ENCODE measurements at regions not wholly inside any gene's neighbourhood (a gene's known extent, or its start where the extent isn't known, plus 50 kb on each side); places are given as distances from the start of the nearest gene placed in this dataset.

DNA sequence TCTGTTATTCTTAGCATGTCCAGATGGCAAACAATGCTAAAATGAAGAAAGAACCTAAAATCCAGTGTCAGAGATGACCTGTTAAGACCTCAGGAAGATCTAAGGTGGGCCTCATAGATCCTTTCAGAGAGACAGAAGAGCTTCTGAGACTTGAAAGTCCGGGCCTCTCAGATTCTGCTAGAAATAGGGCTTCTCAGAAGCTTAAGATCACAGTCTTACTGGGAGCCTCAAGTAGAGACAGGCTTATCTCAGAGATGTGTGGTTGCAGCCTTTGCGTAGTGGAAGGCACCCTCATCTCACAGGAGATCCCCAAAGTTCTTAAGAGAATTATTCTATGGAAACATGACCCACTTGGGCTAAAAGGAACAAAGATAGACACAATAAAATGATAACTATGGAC, 642.8 kb downstream of the TNS3 start:
- no peak overlapping the region for H3K27ac Mint-ChIP-seq
- H3K4me3 Mint-ChIP-seq = no peak overlapping the region
- DNase-seq (ENCODE audit: low spot score) = no peak
- H3K9me3 Mint-ChIP-seq = no peaks in the 10 kb centered on the region
- no peaks in the 10 kb centered on the region for H3K27me3 Mint-ChIP-seq (ENCODE audit: insufficient read depth)
- intact Hi-C loops (cut with micrococcal nuclease) = no loop called here
- H3K36me3 Mint-ChIP-seq (ENCODE audit: low read depth) = no peaks in the 10 kb centered on the region
- no peaks in the 10 kb centered on the region for H3K4me1 Mint-ChIP-seq (ENCODE audit: low read depth)

DNA sequence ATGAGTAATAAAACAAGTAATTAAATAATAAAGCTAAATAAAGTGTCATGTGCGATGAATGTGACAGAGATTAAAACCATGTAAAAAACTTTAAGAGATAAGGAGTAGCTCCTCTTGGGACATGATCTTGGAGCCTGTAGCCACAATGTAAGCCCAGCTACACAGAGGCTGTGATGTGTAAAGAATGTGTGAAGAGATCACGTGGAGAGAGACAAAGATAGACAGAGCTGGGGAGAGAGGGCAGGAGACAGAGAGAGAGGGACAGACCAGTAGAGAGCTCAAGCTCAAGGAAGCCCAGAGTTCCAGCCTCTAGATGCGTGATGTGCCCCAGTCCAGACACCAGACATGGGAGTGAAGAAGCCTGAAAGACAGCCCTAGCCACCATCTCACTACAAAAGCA, 644.1 kb downstream of the TNS3 start:
- Mint-ChIP-seq H3K4me1 (ENCODE audit: low read depth) (no peaks in the 10 kb centered on the region), H3K36me3 (ENCODE audit: low read depth) (no peaks in the 10 kb centered on the region), H3K27me3 (ENCODE audit: insufficient read depth) (no peaks in the 10 kb centered on the region), H3K4me3 (no peak overlapping the region), H3K9me3 (no peaks in the 10 kb centered on the region), H3K27ac (no peak overlapping the region)
- intact Hi-C loops (cut with micrococcal nuclease) = no loop called here
- DNase-seq (ENCODE audit: low spot score) = no peak

DNA sequence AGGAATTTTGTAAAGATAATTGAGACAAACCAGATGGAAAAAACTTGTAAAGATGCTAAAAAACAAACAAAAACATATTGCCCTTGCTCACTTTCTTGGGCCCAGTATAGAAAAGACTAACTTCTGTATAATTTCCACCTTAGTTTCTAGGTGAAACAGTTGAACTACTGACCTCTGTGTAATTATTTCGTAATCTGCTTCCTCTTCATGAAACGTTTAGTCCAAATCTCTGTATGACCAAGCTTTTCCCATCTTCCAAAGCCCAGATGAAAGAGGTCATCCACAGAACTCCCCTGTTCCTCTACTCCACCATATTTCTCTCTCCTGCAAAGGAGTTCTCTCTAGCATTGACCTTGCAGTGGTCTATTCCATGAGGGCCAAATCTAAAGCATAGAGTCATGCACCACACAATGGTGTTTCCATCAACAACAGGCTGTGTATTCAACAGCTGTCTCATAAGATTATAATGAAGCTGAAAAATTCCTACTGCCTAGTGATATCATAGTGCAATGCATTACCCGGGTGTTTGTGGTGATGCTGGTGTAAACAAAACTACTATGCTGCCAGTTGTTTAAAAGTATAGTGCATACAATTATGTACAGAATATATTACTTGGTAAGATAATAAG, 647.6 kb downstream of the TNS3 start:
- H3K9me3 Mint-ChIP-seq = no peaks in the 10 kb centered on the region
- no peaks in the 10 kb centered on the region for H3K36me3 Mint-ChIP-seq (ENCODE audit: low read depth)
- DNase-seq (ENCODE audit: low spot score) = no peak
- H3K27me3 Mint-ChIP-seq (ENCODE audit: insufficient read depth) = no peaks in the 10 kb centered on the region
- no peak overlapping the region for H3K27ac Mint-ChIP-seq
- no peak overlapping the region for H3K4me3 Mint-ChIP-seq
- no peaks in the 10 kb centered on the region for H3K4me1 Mint-ChIP-seq (ENCODE audit: low read depth)
- intact Hi-C loops (cut with micrococcal nuclease) = no loop called here

DNA sequence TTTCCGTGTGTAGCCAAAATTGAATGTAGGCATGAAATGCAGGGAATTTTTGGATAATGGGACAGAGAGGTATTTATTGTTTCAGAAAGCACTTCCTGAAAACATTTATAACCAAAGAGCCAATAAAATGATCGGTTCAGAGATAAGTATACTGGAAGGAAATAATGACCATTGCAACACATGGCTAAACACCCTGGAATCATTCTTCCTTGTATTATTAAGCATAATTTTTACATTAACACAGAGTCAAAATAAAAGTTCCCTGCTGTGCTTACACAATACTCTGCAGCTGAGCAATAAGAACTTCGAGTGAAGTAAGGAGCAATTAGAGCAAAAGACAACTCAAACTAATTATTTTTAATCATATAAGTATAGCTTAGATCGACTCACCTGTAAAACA, 648.3 kb downstream of the TNS3 start:
- H3K27me3 Mint-ChIP-seq (ENCODE audit: insufficient read depth) = no peaks in the 10 kb centered on the region
- H3K4me3 Mint-ChIP-seq = no peak overlapping the region
- no peak overlapping the region for H3K27ac Mint-ChIP-seq
- no peaks in the 10 kb centered on the region for H3K4me1 Mint-ChIP-seq (ENCODE audit: low read depth)
- intact Hi-C loops (cut with micrococcal nuclease) = no loop called here
- no peak for DNase-seq (ENCODE audit: low spot score)
- H3K36me3 Mint-ChIP-seq (ENCODE audit: low read depth) = no peaks in the 10 kb centered on the region
- no peaks in the 10 kb centered on the region for H3K9me3 Mint-ChIP-seq

DNA sequence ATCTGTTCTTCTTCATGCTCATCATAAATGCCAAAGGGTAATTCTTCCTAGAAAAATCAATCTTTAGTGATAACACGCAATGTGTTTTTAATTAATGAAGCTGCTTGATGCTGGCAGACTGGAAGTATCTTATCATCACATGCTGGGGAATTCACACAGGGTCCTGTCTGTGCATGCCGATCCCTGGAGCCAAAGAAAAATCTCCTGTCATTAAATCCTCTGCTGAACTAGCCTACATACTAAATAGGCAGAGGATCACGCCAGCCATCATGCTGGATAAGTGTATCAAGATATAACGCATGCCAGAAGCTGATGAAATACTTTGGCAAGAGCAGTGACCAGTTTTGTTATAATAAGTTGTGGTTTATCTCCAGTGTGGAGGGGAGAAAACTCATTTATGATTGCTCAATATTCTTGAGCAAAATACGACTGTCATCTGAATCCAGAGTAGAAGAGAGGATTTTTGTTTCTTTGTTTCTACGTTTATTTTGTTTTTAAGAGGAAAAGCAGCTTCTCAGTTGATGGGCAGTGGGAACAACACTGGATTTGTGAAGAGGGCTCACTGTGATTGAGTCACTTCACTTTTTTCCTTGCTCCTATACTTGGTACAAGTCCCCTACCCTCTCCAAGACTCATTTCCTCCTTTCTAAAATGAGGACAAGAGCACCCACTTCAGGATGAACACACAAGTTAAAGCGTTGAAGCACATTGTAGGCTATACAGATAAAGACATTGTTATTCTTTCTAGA, 649.1 kb downstream of the TNS3 start:
- H3K27me3 Mint-ChIP-seq (ENCODE audit: insufficient read depth) = no peaks in the 10 kb centered on the region
- H3K4me1 Mint-ChIP-seq (ENCODE audit: low read depth) = no peaks in the 10 kb centered on the region
- DNase-seq (ENCODE audit: low spot score) = no peak
- H3K9me3 Mint-ChIP-seq = no peaks in the 10 kb centered on the region
- H3K27ac Mint-ChIP-seq = no peak overlapping the region
- H3K36me3 Mint-ChIP-seq (ENCODE audit: low read depth) = no peaks in the 10 kb centered on the region
- intact Hi-C loops (cut with micrococcal nuclease) = no loop called here
- no peak overlapping the region for H3K4me3 Mint-ChIP-seq

DNA sequence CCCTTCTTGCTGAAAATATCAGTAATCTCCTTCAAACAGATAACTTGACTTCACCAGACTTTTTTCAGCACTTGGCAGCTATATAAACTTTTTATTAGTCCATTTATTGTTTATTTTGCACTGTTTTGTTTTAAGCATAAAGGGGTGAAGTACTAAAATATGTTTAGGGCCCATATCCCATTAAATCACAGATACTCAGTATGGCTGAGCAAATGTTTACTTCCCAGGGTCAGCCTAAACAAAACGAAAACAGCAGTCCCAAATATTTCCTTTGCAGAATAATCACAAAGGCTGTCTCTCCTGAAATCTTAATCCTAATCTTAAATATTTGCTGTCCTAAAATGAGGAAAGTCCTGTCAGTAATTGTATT, 649.6 kb downstream of the TNS3 start:
- no peak overlapping the region for H3K27ac Mint-ChIP-seq
- no peaks in the 10 kb centered on the region for H3K4me1 Mint-ChIP-seq (ENCODE audit: low read depth)

DNA sequence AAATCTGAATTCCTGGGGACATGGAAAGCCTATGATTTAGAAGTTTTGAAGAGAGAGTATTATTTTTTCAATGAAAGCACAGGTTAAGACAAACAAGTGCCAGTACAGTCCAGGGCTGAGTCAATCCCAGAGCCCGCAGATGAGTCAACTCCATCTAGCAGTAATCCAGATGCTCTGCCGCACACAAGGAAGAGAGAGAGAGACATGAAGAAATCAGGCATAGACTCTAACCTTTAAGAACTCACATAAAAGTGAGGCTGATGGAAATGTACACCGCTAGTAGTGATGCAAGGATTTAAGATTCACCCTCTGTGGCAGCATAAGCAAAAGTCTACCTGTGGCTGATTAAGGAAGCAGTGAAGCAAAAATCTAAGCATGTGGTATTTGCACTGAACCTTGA, 651.5 kb downstream of the TNS3 start:
- intact Hi-C loops (cut with micrococcal nuclease) = no loop called here
- no peak for DNase-seq (ENCODE audit: low spot score)

More for the DNA sequence above, 649.6 kb downstream of the TNS3 start:
- Mint-ChIP-seq H3K4me3 (no peak overlapping the region), H3K9me3 (no peaks in the 10 kb centered on the region), H3K27me3 (ENCODE audit: insufficient read depth) (no peaks in the 10 kb centered on the region), H3K36me3 (ENCODE audit: low read depth) (no peaks in the 10 kb centered on the region)
- no peak for DNase-seq (ENCODE audit: low spot score)
- intact Hi-C loops (cut with micrococcal nuclease) = no loop called here

DNA sequence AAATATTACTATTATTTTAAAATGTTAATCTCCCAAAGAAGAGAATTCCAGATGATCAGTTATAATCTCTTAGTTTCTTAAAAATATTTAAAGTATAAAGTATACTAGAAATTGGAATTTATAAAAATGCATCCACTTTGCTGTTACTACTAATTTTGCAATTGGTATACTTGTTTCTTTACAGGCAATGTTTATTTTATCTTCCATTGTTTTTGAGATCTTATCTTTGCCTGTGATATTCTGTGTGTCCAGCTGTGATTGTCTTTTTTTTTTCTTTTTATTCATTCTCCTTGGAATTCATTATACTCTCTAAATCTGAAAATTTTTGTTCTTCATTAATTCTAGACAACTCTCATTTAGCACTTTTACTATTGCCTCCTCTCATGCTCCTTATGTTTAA, 652.6 kb downstream of the TNS3 start:
- no peaks in the 10 kb centered on the region for H3K36me3 Mint-ChIP-seq (ENCODE audit: low read depth)
- intact Hi-C loops (cut with micrococcal nuclease) = no loop called here

More for the DNA sequence above, 651.5 kb downstream of the TNS3 start:
- no peaks in the 10 kb centered on the region for H3K27me3 Mint-ChIP-seq (ENCODE audit: insufficient read depth)
- no peaks in the 10 kb centered on the region for H3K36me3 Mint-ChIP-seq (ENCODE audit: low read depth)
- H3K4me1 Mint-ChIP-seq (ENCODE audit: low read depth) = no peaks in the 10 kb centered on the region
- no peak overlapping the region for H3K27ac Mint-ChIP-seq
- no peaks in the 10 kb centered on the region for H3K9me3 Mint-ChIP-seq
- no peak overlapping the region for H3K4me3 Mint-ChIP-seq

DNA sequence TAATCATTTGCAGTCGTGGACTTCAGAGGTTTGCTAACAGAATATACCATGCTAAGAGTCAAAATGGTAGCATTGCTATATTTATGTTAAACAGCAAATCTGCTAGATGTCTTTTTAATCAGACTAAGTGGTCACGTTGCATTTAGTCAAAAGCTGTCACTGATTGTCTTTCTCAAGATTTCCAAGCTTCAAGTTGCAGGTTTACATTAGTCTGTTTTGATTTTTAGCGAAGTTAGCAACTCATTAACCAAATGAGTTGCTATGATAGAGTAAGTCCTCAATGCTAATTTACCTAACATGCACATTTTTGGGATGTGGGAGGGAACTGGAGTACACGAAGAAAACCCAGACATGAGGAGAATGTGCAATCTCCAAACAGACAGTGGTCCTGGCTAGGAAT, 653.2 kb downstream of the TNS3 start:
- no peak overlapping the region for H3K4me3 Mint-ChIP-seq

More for the DNA sequence above, 652.6 kb downstream of the TNS3 start:
- no peaks in the 10 kb centered on the region for H3K9me3 Mint-ChIP-seq
- no peaks in the 10 kb centered on the region for H3K4me1 Mint-ChIP-seq (ENCODE audit: low read depth)
- DNase-seq (ENCODE audit: low spot score) = no peak
- no peaks in the 10 kb centered on the region for H3K27me3 Mint-ChIP-seq (ENCODE audit: insufficient read depth)
- no peak overlapping the region for H3K4me3 Mint-ChIP-seq
- H3K27ac Mint-ChIP-seq = no peak overlapping the region

DNA sequence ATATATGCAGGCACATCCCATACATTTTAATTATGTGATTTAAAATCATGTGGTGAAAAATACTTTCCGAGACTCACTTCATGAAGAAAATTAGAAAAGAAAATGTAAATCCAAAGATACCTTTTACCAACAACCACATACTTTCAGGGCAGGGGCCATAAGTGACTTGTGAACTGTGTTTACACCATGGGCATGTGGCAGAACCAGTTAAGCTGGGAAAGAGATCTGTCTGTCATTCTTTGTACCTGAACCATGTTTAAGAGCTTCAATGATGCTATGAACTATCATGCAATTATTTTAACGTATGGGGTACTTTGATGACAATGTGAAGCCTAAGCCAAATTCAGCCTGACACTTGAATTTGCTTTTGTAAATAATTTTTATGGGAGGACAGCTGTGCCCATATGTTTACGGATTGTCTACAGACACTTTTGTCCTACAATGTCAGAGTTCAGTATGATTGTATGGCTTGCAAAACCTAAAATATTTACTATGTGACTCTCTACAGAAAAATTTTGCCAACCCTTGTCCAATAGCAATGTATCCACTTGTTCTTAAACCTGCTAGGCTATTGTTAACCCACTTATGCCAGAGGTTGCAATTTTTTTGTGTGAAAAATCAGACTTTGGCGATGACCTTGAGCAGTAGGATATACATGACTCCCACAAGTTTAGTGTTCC, 654.6 kb downstream of the TNS3 start:
- Mint-ChIP-seq H3K27me3 (ENCODE audit: insufficient read depth) (no peaks in the 10 kb centered on the region), H3K4me1 (ENCODE audit: low read depth) (no peaks in the 10 kb centered on the region), H3K36me3 (ENCODE audit: low read depth) (no peaks in the 10 kb centered on the region), H3K27ac (no peak overlapping the region), H3K9me3 (no peaks in the 10 kb centered on the region), H3K4me3 (no peak overlapping the region)
- intact Hi-C loops (cut with micrococcal nuclease) = no loop called here
- no peak for DNase-seq (ENCODE audit: low spot score)

More for the DNA sequence above, 653.2 kb downstream of the TNS3 start:
- Mint-ChIP-seq H3K9me3 (no peaks in the 10 kb centered on the region), H3K27me3 (ENCODE audit: insufficient read depth) (no peaks in the 10 kb centered on the region), H3K27ac (no peak overlapping the region), H3K36me3 (ENCODE audit: low read depth) (no peaks in the 10 kb centered on the region), H3K4me1 (ENCODE audit: low read depth) (no peaks in the 10 kb centered on the region)
- intact Hi-C loops (cut with micrococcal nuclease) = no loop called here
- no peak for DNase-seq (ENCODE audit: low spot score)

DNA sequence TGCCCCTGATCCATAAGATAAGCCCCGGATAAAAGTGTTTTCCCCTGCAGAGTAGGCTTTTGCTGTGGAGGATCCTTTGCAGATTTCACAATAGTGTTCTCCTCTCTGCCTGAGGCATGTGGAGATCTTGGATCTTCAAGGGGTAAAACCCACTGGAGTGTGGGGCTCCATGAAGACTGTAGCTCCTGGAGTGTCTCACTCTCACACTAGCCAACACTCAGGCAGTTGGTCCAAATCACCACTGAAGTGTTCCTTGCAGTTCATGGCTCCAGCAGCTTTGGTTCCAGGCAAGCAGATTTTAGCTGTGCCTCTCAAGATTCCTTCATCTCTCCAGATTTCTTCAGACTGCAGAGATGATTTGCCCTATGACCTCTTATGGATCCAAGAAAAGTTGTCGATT, 665.3 kb downstream of the TNS3 start:
- Mint-ChIP-seq H3K27ac (no peak overlapping the region), H3K4me1 (ENCODE audit: low read depth) (no peaks in the 10 kb centered on the region), H3K9me3 (peaks cover 6% of the 10 kb centered on the region), H3K4me3 (no peak overlapping the region), H3K36me3 (ENCODE audit: low read depth) (no peaks in the 10 kb centered on the region), H3K27me3 (ENCODE audit: insufficient read depth) (no peaks in the 10 kb centered on the region)
- intact Hi-C loops (cut with micrococcal nuclease) = no loop called here
- DNase-seq (ENCODE audit: low spot score) = no peak

DNA sequence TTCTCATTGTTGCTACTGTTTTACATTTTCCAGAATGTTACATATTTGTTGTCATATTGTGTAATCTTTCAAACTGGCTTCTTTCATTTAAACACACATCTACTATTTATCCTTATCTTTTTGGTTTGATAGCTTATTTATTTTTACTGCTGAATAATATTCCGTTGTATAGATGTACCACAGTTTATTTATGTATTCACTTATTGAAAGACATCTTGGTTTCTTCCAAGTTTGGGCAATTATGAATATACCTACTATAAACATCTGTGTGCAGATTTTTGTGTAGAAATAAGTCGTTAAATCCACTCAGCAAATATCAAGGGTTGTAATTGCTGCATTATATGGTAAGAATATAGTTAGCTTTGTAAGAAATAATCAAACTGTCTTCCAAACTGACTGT, 669.2 kb downstream of the TNS3 start:
- no peak for DNase-seq (ENCODE audit: low spot score)
- Mint-ChIP-seq H3K4me3 (no peak overlapping the region), H3K4me1 (ENCODE audit: low read depth) (no peaks in the 10 kb centered on the region), H3K27me3 (ENCODE audit: insufficient read depth) (no peaks in the 10 kb centered on the region), H3K27ac (no peak overlapping the region), H3K9me3 (peaks cover 4% of the 10 kb centered on the region), H3K36me3 (ENCODE audit: low read depth) (no peaks in the 10 kb centered on the region)
- intact Hi-C loops (cut with micrococcal nuclease) = no loop called here

DNA sequence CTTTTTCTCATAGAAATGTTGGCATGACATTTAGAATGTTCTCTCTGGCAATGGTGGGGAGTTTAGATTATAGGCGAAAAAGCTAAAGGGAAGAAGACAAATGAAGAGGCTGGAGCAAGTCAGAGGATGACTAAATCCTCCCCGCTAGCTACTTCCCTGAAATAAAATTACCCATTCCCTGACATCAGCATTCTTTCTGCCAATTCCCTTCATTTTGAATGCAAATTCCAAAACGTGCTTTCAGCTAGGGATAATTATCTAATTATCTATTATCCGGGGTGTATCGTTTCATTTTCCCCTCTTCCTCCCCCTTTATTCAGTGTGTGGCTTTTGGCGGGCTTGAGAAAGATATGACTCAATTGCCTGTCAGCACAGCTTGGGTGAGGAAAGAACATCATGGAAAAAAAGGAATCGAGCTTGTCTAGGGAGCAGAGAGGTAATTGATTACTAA, 672.3 kb downstream of the TNS3 start:
- H3K36me3 Mint-ChIP-seq (ENCODE audit: low read depth) = no peaks in the 10 kb centered on the region
- H3K27ac Mint-ChIP-seq = no peak overlapping the region
- no peaks in the 10 kb centered on the region for H3K9me3 Mint-ChIP-seq
- H3K4me3 Mint-ChIP-seq = no peak overlapping the region
- no peaks in the 10 kb centered on the region for H3K27me3 Mint-ChIP-seq (ENCODE audit: insufficient read depth)
- intact Hi-C loops (cut with micrococcal nuclease) = no loop called here
- H3K4me1 Mint-ChIP-seq (ENCODE audit: low read depth) = no peaks in the 10 kb centered on the region
- no peak for DNase-seq (ENCODE audit: low spot score)
